OCI-LY1 (cell line): ENCODE measurements at regions not wholly inside any gene's neighbourhood (a gene's known extent, or its start where the extent isn't known, plus 50 kb on each side); places are given as distances from the start of the nearest gene placed in this dataset.

Experiments used
- EZH2 ChIP-seq: fragments of 200-600 bp; sonication (generic), shearing (Covaris generic); IDR thresholded peaks from 2 replicates; pipeline ENCODE4 v1.8.0; 2017; ENCODE audit warnings: borderline replicate concordance, mixed run types, mild to moderate bottlenecking, antibody characterized with exemption, low read length, moderate library complexity, mixed read lengths
- TF ChIP-seq, protein P1 (sequence below): fragments of 200-600 bp; sonication (generic), shearing (Covaris generic); IDR thresholded peaks from 2 replicates; pipeline ENCODE4 v1.5.1; 2017; ENCODE audit warnings: mild to moderate bottlenecking, antibody characterized with exemption, low read length, moderate library complexity, mixed read lengths

DNA sequence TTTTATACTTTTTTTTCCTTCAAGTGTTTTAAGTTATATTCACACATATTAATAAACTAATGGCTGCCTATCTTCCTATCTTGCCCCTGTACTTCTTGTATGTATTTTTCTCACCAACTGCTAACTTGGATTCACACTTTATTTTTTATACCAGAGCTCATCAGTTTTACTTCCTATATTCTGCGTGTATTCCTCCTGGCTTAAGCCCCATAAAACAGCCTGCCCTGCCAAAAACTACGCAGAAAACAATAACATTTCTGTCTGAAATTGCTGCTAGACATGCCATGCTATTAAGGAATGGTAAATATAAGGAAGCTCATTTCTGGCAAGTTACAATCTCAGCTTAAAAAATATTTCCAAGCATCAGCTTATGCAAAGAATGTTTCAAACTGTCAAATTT, 172.3 kb downstream of the UBE2E3 start:
- TF ChIP-seq, protein P1, sequence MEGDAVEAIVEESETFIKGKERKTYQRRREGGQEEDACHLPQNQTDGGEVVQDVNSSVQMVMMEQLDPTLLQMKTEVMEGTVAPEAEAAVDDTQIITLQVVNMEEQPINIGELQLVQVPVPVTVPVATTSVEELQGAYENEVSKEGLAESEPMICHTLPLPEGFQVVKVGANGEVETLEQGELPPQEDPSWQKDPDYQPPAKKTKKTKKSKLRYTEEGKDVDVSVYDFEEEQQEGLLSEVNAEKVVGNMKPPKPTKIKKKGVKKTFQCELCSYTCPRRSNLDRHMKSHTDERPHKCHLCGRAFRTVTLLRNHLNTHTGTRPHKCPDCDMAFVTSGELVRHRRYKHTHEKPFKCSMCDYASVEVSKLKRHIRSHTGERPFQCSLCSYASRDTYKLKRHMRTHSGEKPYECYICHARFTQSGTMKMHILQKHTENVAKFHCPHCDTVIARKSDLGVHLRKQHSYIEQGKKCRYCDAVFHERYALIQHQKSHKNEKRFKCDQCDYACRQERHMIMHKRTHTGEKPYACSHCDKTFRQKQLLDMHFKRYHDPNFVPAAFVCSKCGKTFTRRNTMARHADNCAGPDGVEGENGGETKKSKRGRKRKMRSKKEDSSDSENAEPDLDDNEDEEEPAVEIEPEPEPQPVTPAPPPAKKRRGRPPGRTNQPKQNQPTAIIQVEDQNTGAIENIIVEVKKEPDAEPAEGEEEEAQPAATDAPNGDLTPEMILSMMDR, result no peak
- no peak for TF ChIP-seq EZH2
